OCI-LY1 (cell line): ENCODE measurements at regions not wholly inside any gene's neighbourhood (a gene's known extent, or its start where the extent isn't known, plus 50 kb on each side); places are given as distances from the start of the nearest gene placed in this dataset.

Experiments used
- H2AFZ ChIP-seq: fragments of 200-600 bp; sonication (generic), shearing (Covaris generic); 2 replicates; pipeline ENCODE4 v1.6.0; 2014; ENCODE audit warnings: antibody characterized with exemption, mild to moderate bottlenecking, low read length
- H3F3A ChIP-seq: fragments of 200-600 bp; sonication (generic), shearing (Covaris generic); 2 replicates; pipeline ENCODE4 v1.6.0; 2014; ENCODE audit warnings: mild to moderate bottlenecking, antibody characterized with exemption, low read length, moderate library complexity; ENCODE audit not compliant: insufficient read depth
- H3K27ac ChIP-seq: fragments of 200-600 bp; sonication (generic); 2 replicates; pipeline ENCODE4 v1.5.1; 2014; ENCODE audit warnings: low read length, mixed run types, mild to moderate bottlenecking, low read depth; ENCODE audit not compliant: poor library complexity, severe bottlenecking
- H3K27me3 ChIP-seq: fragments of 200-600 bp; sonication (generic); 2 replicates; pipeline ENCODE4 v1.6.0; 2014; ENCODE audit warnings: antibody characterized with exemption, mild to moderate bottlenecking, low read length, moderate library complexity; ENCODE audit not compliant: insufficient read depth
- H3K36me3 ChIP-seq: fragments of 200-600 bp; sonication (generic); 2 replicates; pipeline ENCODE4 v1.6.1; 2014; ENCODE audit warnings: mild to moderate bottlenecking, antibody characterized with exemption, low read length, moderate library complexity, mixed read lengths; ENCODE audit not compliant: insufficient read depth
- H3K4me1 ChIP-seq: fragments of 200-600 bp; sonication (generic); 2 replicates; pipeline ENCODE4 v1.5.1; 2014; ENCODE audit warnings: mild to moderate bottlenecking, low read length, moderate library complexity; ENCODE audit not compliant: insufficient read depth, severe bottlenecking
- H3K4me2 ChIP-seq: fragments of 200-600 bp; sonication (generic), shearing (Covaris generic); 2 replicates; pipeline ENCODE4 v1.6.1; 2014; ENCODE audit warnings: low read length
- H3K4me3 ChIP-seq: fragments of 200-600 bp; sonication (generic); 2 replicates; pipeline ENCODE4 v1.5.1; 2014; ENCODE audit warnings: low read length, low read depth, mild to moderate bottlenecking, mixed read lengths; ENCODE audit not compliant: poor library complexity, severe bottlenecking
- H3K79me2 ChIP-seq: fragments of 200-600 bp; shearing (Covaris generic); 2 replicates; pipeline ENCODE4 v1.6.1; 2016; ENCODE audit warnings: mixed run types, low read length, mixed read lengths; ENCODE audit not compliant: insufficient read depth
- H3K9ac ChIP-seq: fragments of 200-600 bp; sonication (generic), shearing (Covaris generic); 2 replicates; pipeline ENCODE4 v1.6.1; 2014; ENCODE audit warnings: mild to moderate bottlenecking, low read length, mixed read lengths
- H3K9me2 ChIP-seq: fragments of 200-600 bp; sonication (generic), shearing (Covaris generic); 2 replicates; pipeline ENCODE4 v1.6.1; 2014; ENCODE audit warnings: low read depth, mild to moderate bottlenecking, low read length, mixed read lengths
- H3K9me3 ChIP-seq: fragments of 200-600 bp; shearing (Covaris generic); 2 replicates; pipeline ENCODE4 v1.6.1; 2014; ENCODE audit warnings: low read length, mixed read lengths
- H4K20me1 ChIP-seq: fragments of 200-600 bp; sonication (generic), shearing (Covaris generic); 2 replicates; pipeline ENCODE4 v1.6.0; 2016; ENCODE audit warnings: mild to moderate bottlenecking, low read length; ENCODE audit not compliant: insufficient read depth
- CTCF ChIP-seq: fragments of 200-600 bp; sonication (generic), shearing (Covaris generic); IDR thresholded peaks from 2 replicates; pipeline ENCODE4 v1.5.1; 2017; ENCODE audit warnings: mild to moderate bottlenecking, antibody characterized with exemption, low read length, moderate library complexity, mixed read lengths
- EZH2 ChIP-seq: fragments of 200-600 bp; sonication (generic), shearing (Covaris generic); IDR thresholded peaks from 2 replicates; pipeline ENCODE4 v1.8.0; 2017; ENCODE audit warnings: borderline replicate concordance, mixed run types, mild to moderate bottlenecking, antibody characterized with exemption, low read length, moderate library complexity, mixed read lengths

- no peak overlapping the region for H2AFZ ChIP-seq
Observed at GRCh38 chr11:8337130-8337795, 73.6 kb upstream of the LMO1 start.

GRCh38 chr11:8336356-8337129 lies 72.9 kb upstream of the LMO1 start:
- H3K4me1 ChIP-seq = no peaks in the 10 kb centered on the region
- no peaks in the 10 kb centered on the region for H3K9me3 ChIP-seq
- no peak overlapping the region for H2AFZ ChIP-seq
- H3K27ac ChIP-seq = no peak overlapping the region
- no peak overlapping the region for H3K9ac ChIP-seq
- no peak for TF ChIP-seq EZH2
- no peak for TF ChIP-seq CTCF
- H3F3A ChIP-seq = no peaks in the 10 kb centered on the region
- H3K4me2 ChIP-seq = no peak overlapping the region
- no peaks in the 10 kb centered on the region for H3K79me2 ChIP-seq
- H3K36me3 ChIP-seq = no peaks in the 10 kb centered on the region
- peaks cover 6% of the 10 kb centered on the region; the same call in 1 of the 2 replicates for H3K27me3 ChIP-seq
- H3K9me2 ChIP-seq = no peaks in the 10 kb centered on the region
- H3K4me3 ChIP-seq = no peak overlapping the region
- H4K20me1 ChIP-seq = no peaks in the 10 kb centered on the region

More at GRCh38 chr11:8337130-8337795, 73.6 kb upstream of the LMO1 start:
- Histone ChIP-seq H3K9me3 (no peaks in the 10 kb centered on the region), H3F3A (no peaks in the 10 kb centered on the region), H3K27ac (no peak overlapping the region), H3K27me3 (peaks cover 6% of the 10 kb centered on the region; the same call in 1 of the 2 replicates), H3K9ac (no peak overlapping the region), H3K9me2 (no peaks in the 10 kb centered on the region), H3K4me1 (no peaks in the 10 kb centered on the region), H3K79me2 (no peaks in the 10 kb centered on the region), H3K36me3 (no peaks in the 10 kb centered on the region), H4K20me1 (no peaks in the 10 kb centered on the region), H3K4me2 (no peak overlapping the region), H3K4me3 (no peak overlapping the region)
- no peak for TF ChIP-seq EZH2
- no peak for TF ChIP-seq CTCF

GRCh38 chr11:8335683-8336082 lies 72.0 kb upstream of the LMO1 start:
- Histone ChIP-seq H3K27me3 (peaks cover 6% of the 10 kb centered on the region; the same call in 1 of the 2 replicates), H4K20me1 (no peaks in the 10 kb centered on the region), H3K9ac (no peak overlapping the region), H3K4me2 (no peak overlapping the region), H3K36me3 (no peaks in the 10 kb centered on the region), H3K4me1 (no peaks in the 10 kb centered on the region), H3F3A (no peaks in the 10 kb centered on the region), H3K9me3 (no peaks in the 10 kb centered on the region), H3K4me3 (no peak overlapping the region), H2AFZ (no peak overlapping the region), H3K27ac (no peak overlapping the region), H3K79me2 (no peaks in the 10 kb centered on the region), H3K9me2 (no peaks in the 10 kb centered on the region)
- no peak for TF ChIP-seq CTCF
- no peak for TF ChIP-seq EZH2
